DND-41 (cell line): ENCODE measurements at regions not wholly inside any gene's neighbourhood (a gene's known extent, or its start where the extent isn't known, plus 50 kb on each side); places are given as distances from the start of the nearest gene placed in this dataset.
"Not testable (repeated sequence)": the region's sequence is repeated elsewhere in the genome, so short reads cannot be mapped to it uniquely, and the experiment has no call there.

ENCODE experiments used
- ATAC-seq: fragments of 200-7000 bp; cut with Tn5 transposase; 3 replicates; pipeline ENCODE4 v1.9.1; 2021; ENCODE audit warnings: low read depth; ENCODE audit not compliant: insufficient read depth
- DNase-seq: peaks from one replicate; pipeline ENCODE4 v3.0.0-alpha.2; 2020
- H2AFZ ChIP-seq: 2 replicates; pipeline ENCODE4 v1.6.0; 2012; ENCODE audit warnings: low read depth, low read length
- H3K27ac ChIP-seq: 2 replicates; pipeline ENCODE4 v1.5.1; 2012; ENCODE audit warnings: low read length, inconsistent platforms
- H3K27me3 ChIP-seq: fragments of 200-600 bp; sonication (generic); 2 replicates; pipeline ENCODE4 v1.6.0; 2012; ENCODE audit warnings: low read length, mild to moderate bottlenecking, inconsistent platforms; ENCODE audit not compliant: insufficient read depth, poor library complexity
- H3K36me3 ChIP-seq: 2 replicates; pipeline ENCODE4 v1.5.1; 2012; ENCODE audit warnings: low read length, inconsistent platforms; ENCODE audit not compliant: insufficient read depth
- H3K4me1 ChIP-seq: 2 replicates; pipeline ENCODE4 v1.5.1; 2012; ENCODE audit warnings: mild to moderate bottlenecking, low read length; ENCODE audit not compliant: insufficient read depth
- H3K4me2 ChIP-seq: 2 replicates; pipeline ENCODE4 v1.6.0; 2012; ENCODE audit warnings: mild to moderate bottlenecking, moderate library complexity, low read length, inconsistent platforms; ENCODE audit not compliant: insufficient read depth
- H3K4me3 ChIP-seq, 2 experiments: fragments of 200-600 bp in 1 of 2; shearing (Covaris generic) in 1 of 2; 2 replicates each; pipeline ENCODE4 v1.5.1; 2012 to 2016; ENCODE audit warnings: inconsistent platforms in 2 of 2, low read length in 2 of 2, mild to moderate bottlenecking in 2 of 2, low read depth in 1 of 2, moderate library complexity in 1 of 2
- H3K79me2 ChIP-seq: 2 replicates; pipeline ENCODE4 v1.6.0; 2012; ENCODE audit warnings: low read length, inconsistent platforms; ENCODE audit not compliant: insufficient read depth
- H3K9ac ChIP-seq: 2 replicates; pipeline ENCODE4 v1.6.0; 2012; ENCODE audit warnings: low read depth, mild to moderate bottlenecking, inconsistent platforms, low read length, moderate library complexity
- H3K9me3 ChIP-seq: 2 replicates; pipeline ENCODE4 v1.5.1; 2012; ENCODE audit warnings: low read length, moderate library complexity, mild to moderate bottlenecking, inconsistent platforms; ENCODE audit not compliant: insufficient read depth, severe bottlenecking
- H4K20me1 ChIP-seq: 2 replicates; pipeline ENCODE4 v1.6.0; 2012; ENCODE audit warnings: low read length; ENCODE audit not compliant: insufficient read depth

- not testable (repeated sequence) for H3K79me2 ChIP-seq, H3K9me3 ChIP-seq, H3K36me3 ChIP-seq, H2AFZ ChIP-seq, DNase-seq, H3K27me3 ChIP-seq, H3K4me1 ChIP-seq, ATAC-seq, H3K9ac ChIP-seq, H4K20me1 ChIP-seq, H3K4me2 ChIP-seq, H3K4me3 ChIP-seq, H3K27ac ChIP-seq
Observed at GRCh38 chr16:29294951-29295795, 111.3 kb downstream of the NPIPB11 start.

GRCh38 chr16:29294400-29294933, 112.0 kb downstream of the NPIPB11 start:
- H2AFZ ChIP-seq, H3K27me3 ChIP-seq, H3K79me2 ChIP-seq, DNase-seq, H3K4me3 ChIP-seq, H3K27ac ChIP-seq, H3K4me1 ChIP-seq, H3K36me3 ChIP-seq, H3K4me2 ChIP-seq, H3K9ac ChIP-seq, H4K20me1 ChIP-seq, H3K9me3 ChIP-seq, ATAC-seq: not testable (repeated sequence)

- H3K4me3 ChIP-seq: not testable (repeated sequence)
Observed at GRCh38 chr16:29293545-29293944, 113.0 kb downstream of the NPIPB11 start.

GRCh38 chr16:29292952-29293471, 113.5 kb downstream of the NPIPB11 start:
- not testable (repeated sequence) for H3K36me3 ChIP-seq, ATAC-seq, H3K79me2 ChIP-seq, H3K4me2 ChIP-seq, H3K27me3 ChIP-seq, DNase-seq, H3K9ac ChIP-seq, H4K20me1 ChIP-seq, H3K4me1 ChIP-seq, H2AFZ ChIP-seq, H3K9me3 ChIP-seq, H3K4me3 ChIP-seq, H3K27ac ChIP-seq

More at GRCh38 chr16:29293545-29293944, 113.0 kb downstream of the NPIPB11 start:
- H3K9me3 ChIP-seq, H3K79me2 ChIP-seq, H4K20me1 ChIP-seq, H3K4me2 ChIP-seq, H3K27me3 ChIP-seq, DNase-seq, H3K27ac ChIP-seq, ATAC-seq, H3K9ac ChIP-seq, H2AFZ ChIP-seq, H3K4me1 ChIP-seq, H3K36me3 ChIP-seq: not testable (repeated sequence)

GRCh38 chr16:29291329-29292271, 114.9 kb downstream of the NPIPB11 start:
- H4K20me1 ChIP-seq, DNase-seq, H3K9ac ChIP-seq, H3K4me3 ChIP-seq, H3K4me2 ChIP-seq, H3K4me1 ChIP-seq, ATAC-seq, H3K9me3 ChIP-seq, H3K27me3 ChIP-seq, H3K79me2 ChIP-seq, H3K36me3 ChIP-seq, H3K27ac ChIP-seq, H2AFZ ChIP-seq: not testable (repeated sequence)
